HG03520 (cell line): ENCODE measurements at regions not wholly inside any gene's neighbourhood (a gene's known extent, or its start where the extent isn't known, plus 50 kb on each side); places are given as distances from the start of the nearest gene placed in this dataset.
"Not testable (repeated sequence)": the region's sequence is repeated elsewhere in the genome, so short reads cannot be mapped to it uniquely, and the experiment has no call there.

Experiments used
- ATAC-seq: cut with Tn5 transposase; IDR thresholded peaks from one replicate; pipeline ENCODE4 v1.9.1; 2021; ENCODE audit warnings: mild to moderate bottlenecking, moderate library complexity; ENCODE audit not compliant: unreplicated experiment

- no peak for ATAC-seq
Observed at GRCh38 chr14:41096131-41096530, 510.5 kb upstream of the LRFN5 start.

GRCh38 chr14:41087056-41087455 is 519.6 kb upstream of the LRFN5 start:
- no peak for ATAC-seq

GRCh38 chr14:41073544-41073943 is 533.1 kb upstream of the LRFN5 start:
- ATAC-seq = no peak

DNA sequence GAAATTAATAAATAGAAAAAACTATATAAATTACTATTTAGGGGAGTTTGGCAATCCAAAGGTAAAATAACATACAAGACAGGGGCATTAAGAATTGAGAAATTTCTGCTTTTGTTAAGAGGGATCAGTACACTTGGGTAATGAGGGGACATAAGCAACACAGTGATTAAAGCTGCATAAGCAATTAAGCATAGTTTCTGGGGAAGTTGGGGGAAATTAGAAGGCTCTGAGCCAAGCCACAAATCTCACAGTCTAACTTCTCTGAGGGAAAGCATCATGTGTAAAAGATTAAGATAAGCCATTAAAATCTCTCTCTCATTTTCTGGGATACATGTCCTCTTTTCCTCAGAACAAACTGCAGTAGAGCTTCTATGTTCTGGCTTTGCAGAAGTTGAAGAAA is 533.9 kb upstream of the LRFN5 start:
- no peak for ATAC-seq

- no peak for ATAC-seq
Observed at GRCh38 chr14:41071351-41071750, 535.3 kb upstream of the LRFN5 start.

DNA sequence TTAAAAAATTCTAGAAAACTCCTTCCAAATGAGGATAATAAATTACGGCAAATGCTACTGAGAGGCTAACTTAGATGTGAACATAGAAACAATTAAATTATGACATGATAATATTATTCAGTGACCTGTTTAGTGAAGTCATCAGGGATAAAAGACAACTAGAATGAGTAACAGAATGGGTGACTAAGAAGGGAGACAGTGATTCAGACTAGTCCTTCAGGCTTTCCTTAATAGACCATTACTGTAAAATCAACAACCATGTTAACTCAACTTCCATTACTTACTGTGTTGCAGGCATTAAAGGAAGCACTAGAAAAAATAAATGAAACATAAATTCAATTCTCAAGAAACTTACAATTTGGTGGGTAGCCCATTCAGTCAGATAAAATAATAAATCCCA is 543.9 kb upstream of the LRFN5 start:
- no peak for ATAC-seq

DNA sequence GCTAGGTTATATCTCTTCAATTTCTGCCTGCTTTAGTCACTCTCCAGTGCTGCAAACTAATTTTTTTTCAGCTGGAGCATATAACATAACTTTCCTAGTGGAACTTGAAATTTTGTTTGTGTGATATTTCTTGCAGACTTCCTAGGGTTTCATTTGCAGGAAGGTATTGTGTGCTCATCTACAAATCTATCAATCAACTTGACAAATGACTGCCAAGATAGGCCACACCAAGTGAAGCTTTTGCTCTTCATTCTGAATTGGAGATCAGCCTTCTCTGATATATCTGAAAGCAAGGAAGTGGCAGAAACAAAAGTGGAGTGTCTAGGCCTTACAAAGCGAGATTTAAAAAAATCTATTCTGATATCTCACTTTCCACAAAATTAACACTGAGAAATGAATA is 551.1 kb upstream of the LRFN5 start:
- ATAC-seq = no peak

GRCh38 chr14:41051801-41052200 is 554.9 kb upstream of the LRFN5 start:
- no peak for ATAC-seq

DNA sequence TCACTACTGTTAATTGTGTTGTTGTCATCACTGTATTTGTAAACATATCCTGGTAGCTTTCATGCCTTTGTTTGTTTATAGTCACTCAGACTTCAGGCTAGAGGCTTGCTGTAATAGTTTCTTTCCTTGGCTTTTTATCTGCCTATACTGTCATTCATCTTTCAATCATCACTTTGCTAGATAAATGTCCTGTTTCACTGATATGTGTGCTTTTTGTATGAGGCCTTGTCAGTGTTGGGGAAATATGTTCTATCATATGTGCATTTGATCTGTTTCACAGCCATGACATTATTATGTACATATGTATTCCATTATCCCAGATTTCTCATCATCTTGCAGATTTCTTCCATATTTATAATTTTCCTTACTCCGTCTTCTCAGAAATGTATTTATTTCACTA is 558.9 kb upstream of the LRFN5 start:
- ATAC-seq = no peak

- ATAC-seq = no peak
Observed at GRCh38 chr14:41037388-41037787, 569.3 kb upstream of the LRFN5 start.

GRCh38 chr14:41034969-41035368 is 571.7 kb upstream of the LRFN5 start:
- no peak for ATAC-seq

GRCh38 chr14:41022932-41023331 is 583.7 kb upstream of the LRFN5 start:
- no peak for ATAC-seq

DNA sequence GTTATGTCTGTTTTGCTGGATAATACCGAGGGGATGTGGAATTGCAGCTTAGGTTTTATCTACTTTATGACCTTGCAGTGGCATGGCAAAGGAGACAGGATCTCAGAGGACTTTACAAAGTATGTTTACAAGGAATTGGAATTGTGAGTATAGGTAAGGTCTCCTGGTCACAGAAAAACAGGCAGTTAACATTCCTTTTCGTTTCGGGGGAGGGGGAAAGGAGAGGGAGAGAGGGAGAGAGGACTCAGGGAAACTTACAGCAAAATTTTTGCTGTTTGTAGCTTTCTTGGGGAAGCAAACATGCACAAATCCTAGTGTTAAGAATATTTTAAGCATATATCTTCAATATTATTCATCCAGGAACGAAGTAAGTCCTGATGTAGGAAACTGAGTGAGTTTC is 590.5 kb upstream of the LRFN5 start:
- no peak for ATAC-seq

- no peak for ATAC-seq
Observed at GRCh38 chr14:41000350-41000749, 606.3 kb upstream of the LRFN5 start.

DNA sequence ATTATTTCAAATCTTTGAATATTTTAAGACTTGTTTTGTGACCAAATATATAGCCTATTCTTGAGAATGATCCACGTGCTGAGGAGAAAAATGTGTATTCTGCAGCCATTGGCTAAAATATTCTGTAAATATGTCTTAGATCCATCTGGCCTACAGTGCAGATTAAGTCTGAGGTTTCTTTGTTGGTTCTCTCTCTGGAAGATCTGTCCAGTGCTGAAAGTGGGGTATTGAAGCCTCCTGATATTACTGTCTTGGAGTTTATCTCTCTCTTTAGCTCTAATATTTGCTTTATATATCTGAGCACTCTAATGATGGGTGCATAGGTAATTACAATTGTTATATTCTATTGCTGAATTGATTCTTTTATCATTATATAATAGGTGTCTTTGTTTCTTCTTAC is 617.4 kb upstream of the LRFN5 start:
- ATAC-seq = no peak

DNA sequence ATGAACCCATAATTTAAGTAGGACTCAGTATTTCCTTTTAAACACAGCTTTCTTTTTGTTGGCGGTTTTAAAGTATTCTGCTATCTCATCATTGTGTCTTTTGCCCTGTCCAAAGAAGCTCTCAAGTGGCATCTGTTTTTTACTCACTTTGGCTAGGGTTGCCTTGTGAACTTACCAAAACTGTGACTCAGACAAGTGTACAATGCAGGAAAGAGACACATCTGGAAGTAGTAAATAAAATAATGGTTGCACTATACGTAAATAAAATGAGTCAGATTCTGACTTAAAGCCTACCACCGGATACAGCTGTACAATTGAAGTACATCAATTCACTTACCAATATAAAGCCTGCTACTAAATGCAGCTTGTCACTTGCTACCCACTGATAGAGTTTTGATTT is 619.2 kb upstream of the LRFN5 start:
- ATAC-seq = no peak

DNA sequence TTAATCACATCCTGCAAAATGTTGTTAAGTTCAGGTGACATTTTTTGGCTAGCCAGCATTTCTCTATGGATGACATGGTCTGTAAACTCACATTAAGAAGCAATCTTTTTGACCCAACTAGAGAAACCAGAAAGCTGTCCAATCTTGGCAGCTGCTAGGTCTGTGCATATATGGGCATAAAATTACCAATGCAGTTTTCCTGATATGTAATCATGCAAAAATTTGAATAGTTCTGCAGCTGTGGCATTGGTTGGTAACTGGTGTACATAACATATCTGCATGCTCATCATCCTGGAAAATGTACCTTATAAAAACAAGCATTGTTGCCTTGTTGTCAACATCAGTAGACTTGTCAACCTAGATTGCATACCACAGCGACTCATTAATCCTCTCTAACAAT is 620.0 kb upstream of the LRFN5 start:
- ATAC-seq = no peak

- no peak for ATAC-seq
Observed at GRCh38 chr14:40985584-40985983, 621.1 kb upstream of the LRFN5 start.

- no peak for ATAC-seq
Observed at GRCh38 chr14:40983604-40984003, 623.1 kb upstream of the LRFN5 start.

- ATAC-seq = no peak
Observed at GRCh38 chr14:40981247-40981646, 625.4 kb upstream of the LRFN5 start.

- ATAC-seq = not testable (repeated sequence)
Observed at GRCh38 chr14:40960257-40960656, 646.4 kb upstream of the LRFN5 start.

GRCh38 chr14:40955131-40955505 is 651.6 kb upstream of the LRFN5 start:
- ATAC-seq = no peak

GRCh38 chr14:40954448-40955130 is 652.1 kb upstream of the LRFN5 start:
- ATAC-seq = not testable (repeated sequence)
